ENCODE measurements at regions not wholly inside any gene's neighbourhood (a gene's known extent, or its start where the extent isn't known, plus 50 kb on each side); places are given as distances from the start of the nearest gene placed in this dataset.
"Not testable (repeated sequence)": the region's sequence is repeated elsewhere in the genome, so short reads cannot be mapped to it uniquely, and the experiment has no call there.

GRCh38 chr18:9001209-9001608 lies 101.3 kb upstream of the NDUFV2 start:
- no peak for ATAC-seq
- no peak for DNase-seq
- intact Hi-C loops (cut with micrococcal nuclease): no loop called here

- no peak for ATAC-seq
- DNase-seq: no peak
- intact Hi-C loops (cut with micrococcal nuclease): no loop called here
These were observed 98.9 kb upstream of the NDUFV2 start for GRCh38 chr18:9003406-9004100.

GRCh38 chr18:9004308-9004707 lies 98.2 kb upstream of the NDUFV2 start:
- ATAC-seq; intact Hi-C loops (cut with micrococcal nuclease); DNase-seq: not testable (repeated sequence)

- intact Hi-C loops (cut with micrococcal nuclease); DNase-seq; ATAC-seq: not testable (repeated sequence)
These were observed 94.8 kb upstream of the NDUFV2 start for GRCh38 chr18:9007700-9008099.

DNA sequence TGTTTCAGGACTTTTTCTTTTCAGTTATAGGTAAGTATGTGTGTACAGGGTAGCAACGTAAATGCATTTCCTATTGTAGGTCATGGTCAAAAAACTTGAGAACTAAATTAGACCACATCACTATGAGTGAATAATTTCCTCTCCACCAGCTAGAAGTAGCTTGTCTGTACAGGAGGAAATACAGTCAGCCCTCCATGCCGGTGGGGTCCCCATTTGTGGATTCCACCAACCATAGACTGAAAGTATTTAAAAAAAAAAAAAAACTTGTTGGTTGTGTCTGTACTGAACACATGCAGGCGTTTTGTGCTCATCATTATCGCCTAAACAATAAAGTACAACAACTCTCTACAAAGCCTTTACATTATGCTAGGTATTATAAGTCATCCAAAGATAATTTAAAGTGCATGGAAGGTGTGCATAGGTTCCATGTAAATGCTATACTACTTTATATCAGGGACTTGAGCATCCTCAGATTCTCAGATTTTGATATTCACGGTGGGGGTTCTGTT lies 94.2 kb upstream of the NDUFV2 start:
- DNase-seq (no peak), ATAC-seq (no peak)
- intact Hi-C loops (cut with micrococcal nuclease): no loop called here

- intact Hi-C loops (cut with micrococcal nuclease): no loop called here
- no peak for ATAC-seq
These were observed 93.5 kb upstream of the NDUFV2 start for GRCh38 chr18:9008709-9009635.

DNA sequence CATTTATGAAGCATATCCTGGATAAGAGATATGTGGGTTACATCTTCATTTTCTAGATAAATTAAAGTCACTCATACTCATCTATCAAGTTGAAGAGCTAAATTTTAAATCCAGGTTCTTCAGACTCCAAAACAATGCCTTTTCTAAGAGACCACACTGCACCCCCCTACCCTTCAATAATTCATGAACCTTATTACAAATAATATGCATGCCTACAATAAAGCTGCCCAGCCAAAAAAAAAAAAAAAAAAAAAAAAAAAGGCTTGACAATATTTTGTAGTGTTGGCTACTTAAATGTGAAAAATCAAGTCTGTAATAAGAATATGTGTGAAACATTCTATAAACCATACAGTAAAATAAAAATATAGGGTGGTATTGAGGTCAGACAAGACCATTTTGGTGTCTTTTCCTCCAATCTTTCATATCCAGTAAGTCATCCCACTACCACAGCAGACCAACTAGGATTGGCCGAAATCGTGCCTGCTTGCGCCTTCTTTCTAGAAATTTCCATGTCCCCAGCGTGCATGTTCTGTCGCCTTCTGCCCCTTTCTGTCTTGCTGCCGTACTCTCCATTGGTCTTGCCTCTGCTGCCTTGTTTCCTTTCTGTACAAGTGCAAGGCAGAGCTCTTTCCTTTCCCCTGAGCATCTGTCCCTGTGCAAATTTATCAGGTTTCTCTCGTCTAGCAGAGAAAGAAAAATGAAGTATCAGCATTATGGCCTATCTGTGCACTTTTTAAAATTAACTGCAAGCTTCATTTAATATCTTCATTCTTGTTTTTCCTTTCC lies 92.6 kb upstream of the NDUFV2 start:
- intact Hi-C loops (cut with micrococcal nuclease): no loop called here
- no peak for DNase-seq
- ATAC-seq: no peak

More at GRCh38 chr18:9008709-9009635, 93.5 kb upstream of the NDUFV2 start:
- no peak for DNase-seq

- DNase-seq: no peak
- intact Hi-C loops (cut with micrococcal nuclease): no loop called here
- ATAC-seq: no peak
These were observed 91.1 kb upstream of the NDUFV2 start for GRCh38 chr18:9011431-9011830.

GRCh38 chr18:9013926-9014373 lies 88.5 kb upstream of the NDUFV2 start:
- DNase-seq (no peak), ATAC-seq (no peak)
- intact Hi-C loops (cut with micrococcal nuclease): no loop called here

DNA sequence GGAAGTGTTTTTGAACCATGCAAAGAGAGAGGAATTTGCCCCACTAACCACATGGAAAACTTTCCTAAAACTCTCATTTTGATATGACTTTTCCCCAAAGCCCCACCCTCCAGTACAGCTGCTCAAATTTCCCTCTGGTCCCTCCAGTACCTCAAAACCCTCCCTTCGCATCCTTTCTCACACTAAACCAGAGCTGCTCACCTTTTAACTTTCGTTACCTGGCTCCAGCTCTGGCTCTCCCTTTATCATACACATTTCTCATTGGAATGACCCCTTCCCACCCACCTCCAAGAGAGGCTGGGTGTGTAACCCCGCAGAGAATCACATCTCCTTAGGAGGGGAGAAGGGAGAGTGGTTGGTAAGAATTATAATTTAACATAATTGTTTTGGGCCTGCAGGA lies 86.8 kb upstream of the NDUFV2 start:
- DNase-seq: no peak
- no peak for ATAC-seq
- intact Hi-C loops (cut with micrococcal nuclease): no loop called here

DNA sequence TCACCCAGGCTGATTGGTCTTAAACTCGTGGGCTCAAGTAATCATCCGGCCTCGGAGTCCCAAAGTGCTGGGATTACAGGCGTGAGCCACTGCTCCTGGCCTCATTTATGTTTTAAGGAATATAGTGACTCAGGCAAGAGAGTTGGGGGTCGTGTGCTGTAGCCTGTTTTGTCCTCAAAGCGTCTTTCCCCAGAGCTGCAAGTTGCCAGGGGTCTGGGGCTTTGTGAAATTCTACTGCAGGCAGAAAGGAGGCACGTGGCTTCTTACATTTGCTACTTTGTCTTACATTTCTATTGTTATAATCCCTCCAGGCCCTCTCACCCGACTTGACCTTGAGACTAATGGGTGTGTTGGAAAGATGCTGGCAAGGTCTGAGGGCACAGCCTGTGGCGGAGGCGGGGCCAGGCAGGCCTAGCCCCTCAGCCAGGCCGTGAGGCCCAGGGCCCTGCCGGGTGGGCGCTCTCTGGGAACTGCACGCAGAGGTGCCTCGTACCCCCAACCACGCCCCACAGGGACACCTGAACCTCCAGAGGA lies 85.8 kb upstream of the NDUFV2 start:
- intact Hi-C loops (cut with micrococcal nuclease): no loop called here
- ATAC-seq: peak; percentile 72
- no peak for DNase-seq

DNA sequence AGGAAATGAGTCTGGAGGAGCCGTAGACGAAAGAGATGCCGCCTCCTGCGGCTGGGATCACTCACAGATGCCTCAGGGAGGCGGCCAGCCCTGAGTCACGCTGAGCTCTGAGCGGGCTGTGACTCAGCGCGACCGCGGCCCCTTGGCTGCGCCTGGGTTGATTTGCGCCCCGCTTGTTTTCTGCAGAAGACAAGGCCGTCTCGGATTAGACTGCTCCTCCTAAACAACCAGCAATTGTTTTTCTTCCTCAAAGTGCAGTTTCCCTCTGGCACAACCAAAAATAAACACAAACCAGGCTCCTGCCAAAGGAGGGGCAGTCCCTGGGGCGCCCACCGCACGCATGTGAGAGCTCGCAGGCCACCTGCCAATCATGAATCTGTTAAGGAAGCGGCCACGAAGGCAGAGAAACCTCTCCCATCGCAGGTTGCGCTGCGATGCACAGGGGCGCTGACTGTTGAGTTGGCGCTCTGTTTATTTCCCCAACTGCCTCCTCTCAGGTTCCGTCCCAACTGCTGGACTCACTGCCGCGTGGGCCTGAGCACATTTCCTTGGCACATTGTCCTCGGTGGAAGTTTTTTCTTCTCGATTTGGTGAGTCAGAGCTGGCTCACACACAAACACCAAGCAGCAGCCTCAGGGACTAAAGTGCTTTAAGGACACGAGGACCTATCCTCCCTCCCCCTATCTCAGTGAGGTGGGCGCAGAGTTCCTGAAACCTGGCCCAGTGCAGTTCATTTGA lies 85.2 kb upstream of the NDUFV2 start:
- DNase-seq: peak; percentile 84
- ATAC-seq: peak; percentile 95
- intact Hi-C loops (cut with micrococcal nuclease): no loop called here

DNA sequence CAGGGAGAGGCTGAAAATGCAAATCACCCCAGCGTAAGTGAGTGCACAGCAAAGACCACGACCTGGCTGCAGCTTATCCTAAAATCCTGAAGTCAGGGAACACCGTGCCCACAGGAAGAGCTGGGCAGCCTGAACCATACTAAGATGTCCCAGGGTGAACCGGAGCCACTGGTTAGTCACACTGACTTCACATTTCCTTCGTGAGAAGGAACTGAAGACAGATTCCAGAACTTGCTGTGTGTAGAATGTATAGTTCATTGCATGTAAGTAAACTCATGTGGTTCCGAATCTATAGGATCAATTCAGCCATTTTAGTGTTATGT lies 84.6 kb upstream of the NDUFV2 start:
- ATAC-seq: no peak
- DNase-seq: no peak
- intact Hi-C loops (cut with micrococcal nuclease): no loop called here

DNA sequence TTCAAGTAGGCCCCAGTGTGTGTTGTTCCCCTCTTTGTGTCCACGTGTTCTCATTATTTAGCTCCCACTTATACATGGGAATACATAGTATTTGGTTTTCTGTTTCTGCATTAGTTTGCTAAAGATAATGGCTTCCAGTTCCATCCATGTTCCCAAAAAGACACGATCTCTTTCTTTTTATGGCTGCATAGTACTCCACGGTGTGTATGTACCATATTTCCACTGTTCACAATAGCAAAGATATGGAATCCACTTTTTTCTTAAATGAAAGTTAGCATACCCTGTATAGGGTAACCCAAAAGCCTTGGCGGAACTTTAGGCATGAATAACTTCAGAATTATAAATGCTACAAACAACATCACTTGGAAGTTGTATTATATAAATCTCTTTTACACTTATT lies 83.4 kb upstream of the NDUFV2 start:
- no peak for ATAC-seq
- intact Hi-C loops (cut with micrococcal nuclease): no loop called here
- DNase-seq: no peak

GRCh38 chr18:9020221-9020620 lies 82.3 kb upstream of the NDUFV2 start:
- intact Hi-C loops (cut with micrococcal nuclease): no loop called here
- DNase-seq: no peak
- ATAC-seq: no peak

GRCh38 chr18:9021458-9021857 lies 81.0 kb upstream of the NDUFV2 start:
- DNase-seq: no peak
- ATAC-seq: no peak

GRCh38 chr18:9022397-9023155 lies 79.9 kb upstream of the NDUFV2 start:
- peak; percentile 27 for DNase-seq
- intact Hi-C loops (cut with micrococcal nuclease): no loop called here
- ATAC-seq: no peak

More at GRCh38 chr18:9021458-9021857, 81.0 kb upstream of the NDUFV2 start:
- intact Hi-C loops (cut with micrococcal nuclease): no loop called here
